PC-9 (cell line): ENCODE measurements at regions not wholly inside any gene's neighbourhood (a gene's known extent, or its start where the extent isn't known, plus 50 kb on each side); places are given as distances from the start of the nearest gene placed in this dataset.
"Not testable (repeated sequence)": the region's sequence is repeated elsewhere in the genome, so short reads cannot be mapped to it uniquely, and the experiment has no call there.

Source experiments
- BruUV-seq: library from RNA; stranded (reverse); fragments of 400-500 nt; replicated peaks from 2 replicates; lab custom pipeline; 2021; lab: Mats Ljungman, UMichigan
- CTCF ChIA-PET: fragments of 300-600 bp; sonication (Branson Sonifier 250); formaldehyde crosslinking; loops from one replicate; lab custom pipeline; 2022; ENCODE audit warnings: antibody characterized with exemption; lab: Charles Lee
- POLR2A ChIA-PET: fragments of 300-600 bp; sonication (Branson Sonifier 250); formaldehyde crosslinking; loops from one replicate; lab custom pipeline; 2022; ENCODE audit warnings: antibody characterized with exemption; ENCODE audit not compliant: unreplicated experiment; lab: Charles Lee
- DNase-seq, 2 experiments: peaks; one replicate each; pipeline versions ENCODE4 v3.0.0 to v3.0.0-alpha.2; 2015 to 2022; ENCODE audit warnings: mixed read lengths in 1 of 2
- H2AFZ ChIP-seq: fragments of 200-600 bp; sonication (generic); 2 replicates; pipeline ENCODE4 v1.8.1; 2017; ENCODE audit warnings: antibody characterized with exemption
- H3F3A ChIP-seq: fragments of 200-600 bp; sonication (generic); 2 replicates; pipeline ENCODE4 v1.8.1; 2017; ENCODE audit warnings: antibody characterized with exemption, mild to moderate bottlenecking, low read depth; ENCODE audit not compliant: insufficient read depth
- H3K27ac ChIP-seq: fragments of 200-600 bp; sonication (generic); 2 replicates; pipeline ENCODE4 v1.6.1; 2016; ENCODE audit warnings: mixed run types
- H3K27me3 ChIP-seq: fragments of 200-600 bp; sonication (generic); 2 replicates; pipeline ENCODE4 v1.6.1; 2016; ENCODE audit warnings: low read depth, mixed run types; ENCODE audit not compliant: insufficient read depth
- H3K36me3 ChIP-seq: fragments of 200-600 bp; sonication (generic); 2 replicates; pipeline ENCODE4 v1.6.1; 2016; ENCODE audit warnings: low read depth, mixed run types
- H3K4me1 ChIP-seq: fragments of 200-600 bp; sonication (generic); replicated peaks from 2 replicates; pipeline ENCODE4 v1.6.1; 2016; ENCODE audit warnings: mixed run types; ENCODE audit not compliant: insufficient read depth
- H3K4me2 ChIP-seq: fragments of 200-600 bp; sonication (generic); 2 replicates; pipeline ENCODE4 v1.6.1; 2017; ENCODE audit warnings: mixed run types
- H3K4me3 ChIP-seq: fragments of 200-600 bp; sonication (generic); 2 replicates; pipeline ENCODE4 v1.6.1; 2016; ENCODE audit warnings: mixed run types
- H3K79me2 ChIP-seq: fragments of 200-600 bp; sonication (generic); 2 replicates; pipeline ENCODE4 v1.6.1; 2017; ENCODE audit warnings: low read depth, mixed run types
- H3K9me2 ChIP-seq: fragments of 200-600 bp; sonication (generic); 2 replicates; pipeline ENCODE4 v1.8.1; 2017; ENCODE audit warnings: mild to moderate bottlenecking; ENCODE audit not compliant: insufficient read depth
- H3K9me3 ChIP-seq: fragments of 200-600 bp; sonication (generic); 2 replicates; pipeline ENCODE4 v1.8.1; 2016; ENCODE audit warnings: low read depth; ENCODE audit not compliant: insufficient read depth
- H4K20me1 ChIP-seq: fragments of 200-600 bp; sonication (generic); 2 replicates; pipeline ENCODE4 v1.8.1; 2017; ENCODE audit not compliant: insufficient read depth
- CTCF ChIP-seq: fragments of 200-600 bp; sonication (generic); conservative IDR thresholded peaks from 2 replicates; pipeline ENCODE4 v1.6.1; 2017; ENCODE audit warnings: mixed run types, antibody characterized with exemption, mild to moderate bottlenecking, moderate library complexity
- EZH2 ChIP-seq: fragments of 200-600 bp; sonication (generic); IDR thresholded peaks from 2 replicates; pipeline ENCODE4 v1.8.0; 2017; ENCODE audit warnings: antibody characterized with exemption, low read depth
- intact Hi-C: fragments of 100-400 bp; cut with micrococcal nuclease; formaldehyde crosslinking; loops from one replicate; pipeline ENCODE4 v1.10.0; 2022; ENCODE audit not compliant: unreplicated experiment

GRCh38 chr14:28382444-28383190, 384.0 kb upstream of the FOXG1 start:
- intact Hi-C loops: loop anchor here (10.0 kb wide), 1 partner anchor 112 kb away; no protein-coding TSS in a partner anchor
- peak overlapping the region; percentile 45 for H3K4me2 ChIP-seq
- ChIA-PET CTCF (no interaction called here), POLR2A (no interaction called here)
- peak overlapping the region; percentile 82 for H3K27ac ChIP-seq
- H4K20me1 ChIP-seq: no peaks in the 10 kb centered on the region
- H3K4me1 ChIP-seq: peaks cover 13% of the 10 kb centered on the region
- DNase-seq: peak; percentile 14 to 92
- no peaks in the 10 kb centered on the region for H3K36me3 ChIP-seq
- H3F3A ChIP-seq: peaks cover 12% of the 10 kb centered on the region
- BruUV-seq: no TSS peak
- H3K9me2 ChIP-seq: no peaks in the 10 kb centered on the region
- no peak overlapping the region for H3K4me3 ChIP-seq
- no peaks in the 10 kb centered on the region for H3K79me2 ChIP-seq
- TF ChIP-seq EZH2: no peak
- no peak for TF ChIP-seq CTCF
- no peaks in the 10 kb centered on the region for H3K27me3 ChIP-seq
- H3K9me3 ChIP-seq: no peaks in the 10 kb centered on the region
- H2AFZ ChIP-seq: 0 out of 2 replicates have a peak overlapping the region, but pooled peaks have one; percentile 19

- intact Hi-C loops: no loop called here
Observed at GRCh38 chr14:28398506-28398905, 368.1 kb upstream of the FOXG1 start.

GRCh38 chr14:28401705-28402104, 364.9 kb upstream of the FOXG1 start:
- BruUV-seq, H3K4me1 ChIP-seq, H3K9me2 ChIP-seq, H3K36me3 ChIP-seq, H3K9me3 ChIP-seq, H3F3A ChIP-seq, POLR2A ChIA-PET, DNase-seq, H2AFZ ChIP-seq, H3K27me3 ChIP-seq, intact Hi-C loops, H3K4me3 ChIP-seq, CTCF ChIA-PET, H3K79me2 ChIP-seq, H3K27ac ChIP-seq, H4K20me1 ChIP-seq, H3K4me2 ChIP-seq: not testable (repeated sequence)

More at GRCh38 chr14:28398506-28398905, 368.1 kb upstream of the FOXG1 start:
- BruUV-seq: no TSS peak
- H4K20me1 ChIP-seq: no peaks in the 10 kb centered on the region
- H3K36me3 ChIP-seq: no peaks in the 10 kb centered on the region
- no peak overlapping the region for H3K27ac ChIP-seq
- H3K9me2 ChIP-seq: no peaks in the 10 kb centered on the region
- no peak for DNase-seq
- ChIA-PET CTCF (no interaction called here), POLR2A (interaction anchor here (0.6 kb wide), 1 partner anchor 75 kb away, joined by 6 read pairs; no protein-coding TSS in a partner anchor)
- no peaks in the 10 kb centered on the region for H3K27me3 ChIP-seq
- H3K4me3 ChIP-seq: no peak overlapping the region
- no peak for TF ChIP-seq CTCF
- no peak for TF ChIP-seq EZH2
- H3F3A ChIP-seq: no peaks in the 10 kb centered on the region
- no peaks in the 10 kb centered on the region for H3K79me2 ChIP-seq
- no peak overlapping the region for H2AFZ ChIP-seq
- no peaks in the 10 kb centered on the region for H3K9me3 ChIP-seq
- no peak overlapping the region for H3K4me2 ChIP-seq
- H3K4me1 ChIP-seq: no peaks in the 10 kb centered on the region
